ENCODE measurements at regions not wholly inside any gene's neighbourhood (a gene's known extent, or its start where the extent isn't known, plus 50 kb on each side); places are given as distances from the start of the nearest gene placed in this dataset.

GRCh38 chr2:64786343-64787018, 132.8 kb upstream of the SERTAD2 start:
- peak; percentile 29 for DNase-seq
- in situ Hi-C loops (cut with MboI; ENCODE audit: low pct_unique_long_range_greater_than_20kb, low sequenced_read_pairs) = no loop called here

- in situ Hi-C loops (cut with MboI; ENCODE audit: low pct_unique_long_range_greater_than_20kb, low sequenced_read_pairs) = no loop called here
- no peak for DNase-seq
These were observed 133.3 kb upstream of the SERTAD2 start for GRCh38 chr2:64787019-64787365.

DNA sequence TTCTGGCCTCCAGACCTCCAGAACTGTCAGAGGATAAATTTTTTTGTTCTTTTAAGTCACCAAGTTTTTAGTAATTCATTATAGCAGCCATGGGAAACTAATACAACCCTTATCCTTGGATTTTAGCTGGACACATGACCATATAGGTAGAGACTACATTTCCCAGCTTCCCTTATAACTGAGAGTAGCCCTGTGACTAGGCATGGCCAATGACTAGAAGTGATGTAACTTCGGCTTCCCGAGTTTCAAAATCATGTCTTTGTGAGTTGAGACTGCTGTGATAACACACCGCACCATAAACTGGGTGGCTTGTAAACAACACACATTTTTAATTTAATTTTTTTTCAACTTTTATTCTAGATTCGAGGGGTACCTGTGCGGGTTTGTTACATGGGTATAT, 134.0 kb upstream of the SERTAD2 start:
- in situ Hi-C loops (cut with MboI; ENCODE audit: low pct_unique_long_range_greater_than_20kb, low sequenced_read_pairs) = no loop called here
- no peak for DNase-seq

- DNase-seq = no peak
- in situ Hi-C loops (cut with MboI; ENCODE audit: low pct_unique_long_range_greater_than_20kb, low sequenced_read_pairs) = no loop called here
These were observed 136.0 kb upstream of the SERTAD2 start for GRCh38 chr2:64789466-64790320.

- no peak for DNase-seq
- in situ Hi-C loops (cut with MboI; ENCODE audit: low pct_unique_long_range_greater_than_20kb, low sequenced_read_pairs) = no loop called here
These were observed 138.6 kb upstream of the SERTAD2 start for GRCh38 chr2:64792300-64792699.

GRCh38 chr2:64792995-64793639, 139.4 kb upstream of the SERTAD2 start:
- in situ Hi-C loops (cut with MboI; ENCODE audit: low pct_unique_long_range_greater_than_20kb, low sequenced_read_pairs) = no loop called here
- no peak for DNase-seq

DNA sequence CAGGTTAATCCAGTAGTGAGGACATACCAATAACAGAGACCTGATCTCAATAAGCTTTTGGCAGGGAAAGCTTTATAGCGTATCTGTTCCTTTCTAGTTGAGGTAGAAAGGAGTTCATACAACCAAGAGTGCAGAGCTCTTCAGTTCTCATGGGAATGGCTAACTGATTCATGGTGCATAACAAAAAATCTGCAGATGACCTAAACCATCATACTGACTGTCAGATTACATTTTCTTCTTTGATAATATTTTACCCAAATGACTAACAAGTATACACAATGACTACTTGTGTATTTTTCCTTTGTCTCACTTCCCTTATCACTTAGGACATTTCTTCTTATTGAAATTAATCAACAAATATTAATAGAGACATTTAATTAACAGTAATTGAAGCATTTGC, 140.0 kb upstream of the SERTAD2 start:
- in situ Hi-C loops (cut with MboI; ENCODE audit: low pct_unique_long_range_greater_than_20kb, low sequenced_read_pairs) = no loop called here
- no peak for DNase-seq

- in situ Hi-C loops (cut with MboI; ENCODE audit: low pct_unique_long_range_greater_than_20kb, low sequenced_read_pairs) = no loop called here
These were observed 140.8 kb upstream of the SERTAD2 start for GRCh38 chr2:64794426-64794995.

GRCh38 chr2:64795024-64795592, 141.4 kb upstream of the SERTAD2 start:
- in situ Hi-C loops (cut with MboI; ENCODE audit: low pct_unique_long_range_greater_than_20kb, low sequenced_read_pairs) = no loop called here
- no peak for DNase-seq

More at GRCh38 chr2:64794426-64794995, 140.8 kb upstream of the SERTAD2 start:
- no peak for DNase-seq

DNA sequence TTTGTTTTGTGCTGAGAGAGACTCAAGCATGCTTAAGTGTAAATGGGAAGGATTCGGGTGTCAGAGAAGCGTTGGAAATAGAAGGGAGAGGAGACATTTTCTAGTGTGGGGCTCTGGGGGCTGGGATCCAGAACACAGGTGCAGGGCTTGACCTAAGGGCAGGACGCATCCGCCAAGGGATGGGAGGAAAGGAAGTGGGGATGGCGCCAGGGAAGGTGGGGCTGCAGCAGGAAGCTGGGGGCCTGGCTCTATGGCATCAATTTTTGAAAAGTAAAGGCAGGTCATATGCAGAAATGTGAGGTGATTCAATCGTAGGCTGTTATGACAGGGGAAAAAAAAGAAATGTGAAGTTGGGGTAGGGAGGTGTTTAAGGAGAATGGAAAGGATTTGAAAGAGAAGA, 143.2 kb upstream of the SERTAD2 start:
- in situ Hi-C loops (cut with MboI; ENCODE audit: low pct_unique_long_range_greater_than_20kb, low sequenced_read_pairs) = no loop called here

DNA sequence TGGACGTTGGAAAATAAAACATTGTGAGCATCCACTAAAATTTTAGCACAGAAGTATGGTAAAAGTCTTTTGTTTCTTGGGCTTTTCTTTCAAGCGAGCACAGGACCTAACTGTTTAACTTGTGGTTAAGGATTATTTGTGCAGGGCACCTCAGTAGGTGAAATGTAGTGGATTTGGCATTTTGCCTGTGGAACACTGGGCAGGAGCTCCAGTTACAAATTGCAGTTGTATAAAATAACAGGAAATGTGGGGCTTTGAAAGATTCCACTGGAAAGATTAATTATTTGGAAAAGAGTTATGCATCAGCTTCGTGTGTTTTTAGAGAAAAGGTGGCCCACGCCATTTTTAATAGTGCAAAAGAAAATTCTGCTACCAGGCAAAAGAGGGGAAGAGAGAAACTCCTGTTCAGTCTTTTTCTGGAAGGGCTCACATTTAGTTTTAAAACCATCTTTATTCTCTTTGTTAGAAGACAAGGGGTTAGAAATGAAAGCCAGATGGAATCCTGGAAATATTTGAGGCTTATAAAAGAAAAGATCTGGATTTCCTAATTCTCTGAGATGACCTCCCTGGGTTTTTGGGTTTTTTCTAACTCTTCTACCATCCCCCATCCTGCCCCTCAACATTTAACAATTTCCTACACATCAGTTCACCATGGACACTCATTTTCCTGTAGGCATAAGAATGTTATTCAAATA, 144.3 kb upstream of the SERTAD2 start:
- peak; percentile 31 for DNase-seq
- in situ Hi-C loops (cut with MboI; ENCODE audit: low pct_unique_long_range_greater_than_20kb, low sequenced_read_pairs) = no loop called here

More for the DNA sequence above, 143.2 kb upstream of the SERTAD2 start:
- no peak for DNase-seq

DNA sequence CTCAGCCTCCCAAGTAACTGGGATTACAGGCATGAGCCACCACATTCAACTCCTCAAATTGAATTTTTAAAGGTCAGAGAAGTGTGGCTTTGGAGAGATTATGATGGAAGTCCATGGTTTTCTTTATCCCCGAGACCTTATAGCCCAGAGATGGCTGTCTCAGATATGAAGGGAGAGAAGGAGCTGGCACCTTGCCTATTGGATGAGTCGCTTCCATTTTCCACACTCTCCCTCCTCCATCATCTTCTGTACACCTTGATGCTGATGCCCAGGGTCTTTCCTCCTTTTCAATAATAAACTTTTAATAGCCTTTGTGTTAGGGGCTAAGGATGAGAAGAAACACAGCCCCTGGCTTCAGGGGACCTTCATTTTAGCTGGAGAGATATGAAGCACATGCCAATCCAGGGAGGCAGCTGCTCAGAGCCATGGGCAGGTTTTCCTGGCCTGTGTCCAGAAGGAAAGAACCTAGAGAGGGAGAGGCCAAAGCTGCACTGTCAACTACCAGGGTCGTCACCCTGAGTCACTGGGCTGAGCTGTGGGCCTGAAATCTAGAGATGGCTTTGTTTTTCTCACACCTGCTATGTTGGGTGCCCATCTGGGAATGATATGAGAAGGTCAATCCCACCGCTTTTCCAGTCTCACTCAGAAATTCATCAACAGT, 146.0 kb upstream of the SERTAD2 start:
- no peak for DNase-seq

GRCh38 chr2:64803776-64804175, 150.1 kb upstream of the SERTAD2 start:
- no peak for DNase-seq
- in situ Hi-C loops (cut with MboI; ENCODE audit: low pct_unique_long_range_greater_than_20kb, low sequenced_read_pairs) = no loop called here

More for the DNA sequence above, 146.0 kb upstream of the SERTAD2 start:
- in situ Hi-C loops (cut with MboI; ENCODE audit: low pct_unique_long_range_greater_than_20kb, low sequenced_read_pairs) = no loop called here

DNA sequence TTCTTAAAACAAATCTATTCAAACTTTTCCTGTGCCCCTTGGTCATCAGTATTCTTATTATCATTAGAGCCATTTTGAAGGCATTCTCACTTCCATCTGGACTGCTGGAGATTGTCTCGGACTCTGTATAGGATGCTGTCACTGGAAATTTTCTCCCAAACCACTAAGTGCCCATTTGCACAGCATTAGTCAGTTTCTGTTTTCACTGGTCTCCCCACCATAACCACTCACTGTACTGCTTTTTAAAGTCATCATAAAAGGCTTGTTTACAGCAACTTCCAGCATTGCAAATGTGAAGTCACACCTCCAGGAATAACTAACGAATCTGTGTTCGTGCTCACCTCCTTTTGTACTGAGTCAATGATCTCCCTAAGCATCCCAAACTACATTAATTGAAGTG, 150.9 kb upstream of the SERTAD2 start:
- in situ Hi-C loops (cut with MboI; ENCODE audit: low pct_unique_long_range_greater_than_20kb, low sequenced_read_pairs) = no loop called here
- DNase-seq = no peak

DNA sequence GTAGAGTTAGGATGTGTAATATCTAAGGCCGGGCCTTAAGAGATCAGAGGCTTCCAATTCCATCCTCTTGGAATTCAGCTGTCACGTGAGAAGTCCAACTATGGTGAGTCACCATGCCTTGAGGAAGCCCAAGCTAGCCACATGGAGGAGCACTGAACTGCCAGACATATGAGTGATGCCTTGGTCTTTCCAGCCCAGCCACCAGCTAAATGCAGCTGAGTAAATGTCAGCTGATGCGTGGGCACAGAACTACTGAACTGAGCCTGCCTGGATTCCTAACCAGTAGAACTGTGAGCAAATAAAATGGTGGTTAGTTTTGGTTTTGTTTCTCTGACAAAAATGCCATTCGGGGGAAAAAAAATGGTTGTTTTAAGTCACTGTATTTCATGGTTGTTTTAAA, 153.7 kb upstream of the SERTAD2 start:
- in situ Hi-C loops (cut with MboI; ENCODE audit: low pct_unique_long_range_greater_than_20kb, low sequenced_read_pairs) = no loop called here
- no peak for DNase-seq

DNA sequence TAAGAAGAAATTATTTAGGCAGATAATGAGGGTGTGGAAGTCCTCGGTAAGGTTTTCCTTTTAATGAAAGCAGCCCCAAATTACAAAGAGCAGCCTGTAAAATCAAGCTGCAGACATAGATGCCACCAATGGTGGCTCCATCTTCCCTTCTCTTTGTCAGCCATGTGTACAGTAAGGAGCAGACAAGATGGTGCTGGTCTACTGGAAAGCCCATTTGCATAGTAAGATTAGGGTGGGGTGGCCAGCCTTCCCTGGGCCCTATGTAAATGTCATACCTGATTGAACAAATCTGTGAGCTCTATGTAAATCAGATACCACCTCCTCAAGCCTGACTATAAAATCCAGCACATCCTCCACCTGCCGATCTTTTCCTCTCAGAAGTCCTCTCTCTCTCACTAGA, 154.4 kb upstream of the SERTAD2 start:
- in situ Hi-C loops (cut with MboI; ENCODE audit: low pct_unique_long_range_greater_than_20kb, low sequenced_read_pairs) = no loop called here
- no peak for DNase-seq

GRCh38 chr2:64808754-64809153, 155.0 kb upstream of the SERTAD2 start:
- in situ Hi-C loops (cut with MboI; ENCODE audit: low pct_unique_long_range_greater_than_20kb, low sequenced_read_pairs) = no loop called here
- no peak for DNase-seq

DNA sequence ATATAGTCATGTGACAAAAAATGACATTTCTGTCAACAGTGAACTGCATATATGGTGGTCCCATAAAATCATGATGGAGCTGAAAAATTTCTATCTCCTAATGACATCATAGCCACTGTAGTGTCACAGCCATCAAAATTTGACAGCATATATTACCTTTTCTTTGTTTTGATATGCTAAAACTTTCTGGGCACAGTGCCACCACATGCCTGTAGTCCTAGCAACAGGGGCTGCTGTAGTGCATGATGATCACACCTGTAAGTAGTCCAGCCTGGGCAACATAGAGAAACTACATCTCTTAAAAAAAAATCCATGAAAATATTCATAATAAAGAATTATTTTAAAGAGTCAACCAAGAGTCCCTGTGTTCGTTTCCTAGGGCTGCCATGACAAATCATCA, 155.5 kb upstream of the SERTAD2 start:
- in situ Hi-C loops (cut with MboI; ENCODE audit: low pct_unique_long_range_greater_than_20kb, low sequenced_read_pairs) = no loop called here
- no peak for DNase-seq

DNA sequence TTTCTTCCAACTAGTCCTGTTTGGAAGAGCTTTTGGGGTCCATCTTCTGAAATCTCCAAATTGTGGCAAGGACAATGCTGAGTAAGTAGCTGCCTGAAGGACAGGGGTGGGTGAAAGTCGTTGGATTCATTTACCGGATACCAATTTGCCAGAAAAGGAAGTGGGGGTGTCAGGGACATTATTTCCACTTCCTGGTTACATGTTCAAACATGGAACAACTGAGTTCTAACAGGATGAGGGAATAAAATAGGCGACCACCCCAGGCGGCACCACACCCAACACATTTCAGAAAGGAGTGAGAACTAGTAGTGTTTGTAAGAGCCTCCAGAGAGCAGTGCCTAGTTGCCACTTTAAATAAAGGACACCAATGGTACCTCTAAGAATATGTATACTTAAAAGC, 158.6 kb upstream of the SERTAD2 start:
- in situ Hi-C loops (cut with MboI; ENCODE audit: low pct_unique_long_range_greater_than_20kb, low sequenced_read_pairs) = no loop called here
- DNase-seq = peak; percentile 73

All from KBM-7 (cell line).